Heart right ventricle (tissue), 16 donors: ENCODE measurements at regions not wholly inside any gene's neighbourhood (a gene's known extent, or its start where the extent isn't known, plus 50 kb on each side); places are given as distances from the start of the nearest gene placed in this dataset.
A peak's percentile ranks its signal among the peaks of the same experiment; 100 is the strongest.
"Not testable (repeated sequence)": the region's sequence is repeated elsewhere in the genome, so short reads cannot be mapped to it uniquely, and the experiment has no call there.

Source experiments
- ATAC-seq, 8 donors: fragments of 200-7000 bp; cut with Tn5 transposase; one replicate each; pipeline ENCODE4 v1.9.1; 2020; ENCODE audit warnings: mild to moderate bottlenecking in 8 of 8, moderate library complexity in 8 of 8, moderate number of reproducible peaks in 1 of 8
- DNase-seq, 2 donors: peaks; one replicate each; pipeline ENCODE4 v3.0.0-alpha.2; 2020
- H3K27ac ChIP-seq, 10 donors: fragments of 200-600 bp; sonication (generic) in 2 of 10; one replicate each; pipeline versions ENCODE4 v1.5.0 to v1.8.0; 2020 to 2022; ENCODE audit warnings: mild to moderate bottlenecking in 3 of 10
- H3K27me3 ChIP-seq, 7 donors: fragments of 200-600 bp; one replicate each; pipeline ENCODE4 v1.8.0; 2021 to 2022; ENCODE audit warnings: mild to moderate bottlenecking in 2 of 7
- H3K36me3 ChIP-seq, 9 donors: fragments of 200-600 bp; sonication (generic) in 1 of 9; one replicate each; pipeline versions ENCODE4 v1.5.0 to v1.8.0; 2020 to 2022; ENCODE audit warnings: mild to moderate bottlenecking in 2 of 9
- H3K4me1 ChIP-seq, 9 donors: fragments of 200-600 bp; sonication (generic) in 1 of 9; one replicate each; pipeline versions ENCODE4 v1.5.0 to v1.8.0; 2020 to 2022; ENCODE audit warnings: mild to moderate bottlenecking in 4 of 9
- H3K4me3 ChIP-seq, 10 donors: fragments of 200-600 bp; sonication (generic) in 2 of 10; one replicate each; pipeline versions ENCODE4 v1.5.0 to v1.8.0; 2020 to 2022; ENCODE audit warnings: mild to moderate bottlenecking in 7 of 10, moderate library complexity in 2 of 10
- H3K9me3 ChIP-seq, 11 donors: fragments of 200-600 bp in 10 of 11; sonication (generic) in 2 of 11; one replicate each; pipeline versions ENCODE4 v1.5.0 to v1.8.0; 2013 to 2022; ENCODE audit warnings: mild to moderate bottlenecking in 2 of 11, control low read depth in 1 of 11, moderate library complexity in 1 of 11
- WGBS, 2 donors: extraction: QIAGEN DNeasy Blood & Tissue Kit; methylation state at CpG; one replicate each; pipeline ENCODE4 v1.1.7; 2013; ENCODE audit warnings: inconsistent platforms in 1 of 2; 5-methylcytosine and 5-hydroxymethylcytosine counted together
- intact Hi-C, 10 donors: fragments of 100-400 bp; cut with DNase I; formaldehyde crosslinking; loops; one replicate each; pipeline versions ENCODE4 v1.11.1 to v1.14.2; 2022
- TF ChIP-seq, protein P1 (sequence below), 9 donors: fragments of 200-600 bp; sonication (generic) in 2 of 9; IDR thresholded peaks; one replicate each; pipeline versions ENCODE4 v1.5.0 to v1.8.0; 2021 to 2022; ENCODE audit warnings: antibody characterized with exemption in 9 of 9, mild to moderate bottlenecking in 5 of 9, moderate library complexity in 1 of 9
- donor health status: Arrhythmogenic right ventricular cardiomyopathy.
- donor health status: ischemic (EF 13 %, LVEDD 7.1; RV severe dilation, severe dysfunction).
- donor health status: healthy with polysubstance abuse.
- donor health status: DM: no; HTN: yes; CAD: no.
- donor health status: DM: no; HTN: no; CAD: no.
- donor health status: ischemic (EF 25% LVEDD 6.9; RV normal size, moderate dysfunction).
- donor health status: ischemic (EF 25% LVEDD 5.7; RV mildly dilated, moderate dysfunction).
- donor health status: healthy.
- donor health status: DM: yes; HTN: yes; CAD: no.
- donor health status: Ischemic cardiomyopathy.
- donor health status: ischemic (EF 35%, LVEDD 5.7; RV mildly dilated, moderate dysfunction).
- donor health status: nonischemic (EF 11% LVEDD 7.7; RV severe dilation, severe dysfunction).
- donor health status: DM: yes; HTN: yes; CAD: no.
- donor health status: PGD.
- donor health status: ischemic (EF 29% LVEDD 5.4; RV normal size, mild dysfunction).
- donor health status: nonischemic (EF 23%, LVEDD 6.1; RV moderate dilation, normal function).

DNA sequence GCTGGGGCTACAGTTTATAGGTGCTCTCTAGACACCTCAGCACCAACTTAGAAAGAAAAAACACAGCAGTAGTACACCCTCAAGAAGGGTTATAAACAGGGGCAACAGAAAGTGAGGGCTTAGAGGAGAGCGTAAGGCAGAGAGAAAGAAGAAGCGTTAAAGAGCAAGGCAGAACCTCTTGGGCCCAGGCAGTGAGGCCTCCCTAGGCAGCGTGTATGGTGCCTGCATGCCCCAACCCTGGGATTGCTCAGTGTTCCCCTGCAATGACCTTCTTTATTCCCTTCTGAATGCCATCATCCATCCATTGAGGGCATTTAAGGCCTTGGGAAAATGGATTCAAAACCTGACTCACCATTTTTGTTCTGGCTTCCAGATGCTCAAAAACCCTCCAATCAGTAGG, 130.0 kb upstream of the ARG1 start:
- intact Hi-C loops: no loop called here
- WGBS, 2 donors: 92 to 96% methylated on average over 3 of the region's 3 CpGs

DNA sequence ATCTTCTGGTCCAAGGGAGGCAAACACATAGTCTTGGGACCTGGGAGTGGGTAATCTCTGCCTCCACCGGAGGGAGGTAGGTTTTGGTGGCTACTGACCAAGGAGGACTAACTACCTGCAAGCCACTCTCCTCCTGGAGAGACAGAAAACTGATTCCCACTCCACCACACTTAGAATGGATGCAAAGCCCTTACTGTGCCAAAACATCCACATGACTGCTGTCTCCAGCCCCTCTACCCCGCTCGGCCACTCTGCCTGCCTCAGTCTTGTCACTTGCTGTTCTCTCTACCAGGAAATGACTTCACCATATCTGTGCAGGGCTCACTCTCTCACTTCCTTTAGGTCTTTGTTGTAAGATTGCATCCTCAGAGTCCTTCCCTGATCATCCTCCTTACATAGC, 129.5 kb upstream of the ARG1 start:
- Histone ChIP-seq H3K27me3 (no peaks in the 10 kb centered on the region), H3K27ac (peak overlapping the region in 1 of 10 donors; percentile 14), H3K4me1 (no peaks in the 10 kb centered on the region), H3K9me3 (peaks cover 0 to 12% (median 0%) of the 10 kb centered on the region in 11 donors), H3K36me3 (no peaks in the 10 kb centered on the region), H3K4me3 (peak overlapping the region in 1 of 10 donors; percentile 29)
- no peak for ATAC-seq
- DNase-seq: no peak
- intact Hi-C loops: no loop called here
- TF ChIP-seq, protein P1, sequence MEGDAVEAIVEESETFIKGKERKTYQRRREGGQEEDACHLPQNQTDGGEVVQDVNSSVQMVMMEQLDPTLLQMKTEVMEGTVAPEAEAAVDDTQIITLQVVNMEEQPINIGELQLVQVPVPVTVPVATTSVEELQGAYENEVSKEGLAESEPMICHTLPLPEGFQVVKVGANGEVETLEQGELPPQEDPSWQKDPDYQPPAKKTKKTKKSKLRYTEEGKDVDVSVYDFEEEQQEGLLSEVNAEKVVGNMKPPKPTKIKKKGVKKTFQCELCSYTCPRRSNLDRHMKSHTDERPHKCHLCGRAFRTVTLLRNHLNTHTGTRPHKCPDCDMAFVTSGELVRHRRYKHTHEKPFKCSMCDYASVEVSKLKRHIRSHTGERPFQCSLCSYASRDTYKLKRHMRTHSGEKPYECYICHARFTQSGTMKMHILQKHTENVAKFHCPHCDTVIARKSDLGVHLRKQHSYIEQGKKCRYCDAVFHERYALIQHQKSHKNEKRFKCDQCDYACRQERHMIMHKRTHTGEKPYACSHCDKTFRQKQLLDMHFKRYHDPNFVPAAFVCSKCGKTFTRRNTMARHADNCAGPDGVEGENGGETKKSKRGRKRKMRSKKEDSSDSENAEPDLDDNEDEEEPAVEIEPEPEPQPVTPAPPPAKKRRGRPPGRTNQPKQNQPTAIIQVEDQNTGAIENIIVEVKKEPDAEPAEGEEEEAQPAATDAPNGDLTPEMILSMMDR (IDR thresholded peaks at IDR 0.05): no peak
- WGBS, 2 donors: 55 to 68% methylated on average over 3 of the region's 3 CpGs

More for the DNA sequence above, 130.0 kb upstream of the ARG1 start:
- H3K27me3 ChIP-seq: no peaks in the 10 kb centered on the region
- ATAC-seq: no peak
- H3K36me3 ChIP-seq: no peaks in the 10 kb centered on the region
- H3K4me3 ChIP-seq: peak overlapping the region in 1 of 10 donors; percentile 29
- peak overlapping the region in 1 of 10 donors; percentile 14 for H3K27ac ChIP-seq
- DNase-seq: no peak
- H3K9me3 ChIP-seq: peaks cover 0 to 17% (median 0%) of the 10 kb centered on the region in 11 donors
- no peaks in the 10 kb centered on the region for H3K4me1 ChIP-seq
- TF ChIP-seq, protein P1 (IDR thresholded peaks at IDR 0.05): no peak

DNA sequence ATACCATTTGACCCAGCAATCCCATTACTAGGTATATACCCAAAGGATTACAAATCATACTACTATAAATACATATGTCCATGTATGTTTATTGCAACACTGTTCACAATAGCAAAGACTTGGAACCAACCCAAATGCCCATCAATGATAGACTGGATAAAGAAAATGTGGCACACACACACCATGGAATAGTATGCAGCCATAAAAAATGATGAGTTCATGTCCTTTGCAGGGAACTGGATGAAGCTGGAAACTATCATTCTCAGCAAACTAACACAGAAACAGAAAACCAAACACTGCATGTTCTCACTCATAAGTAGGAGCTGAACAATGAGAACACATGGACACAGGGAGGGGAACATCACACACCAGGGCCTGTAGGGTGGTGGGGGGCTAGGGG, 127.7 kb upstream of the ARG1 start:
- H3K4me1 ChIP-seq, H3K36me3 ChIP-seq, DNase-seq, ATAC-seq, H3K4me3 ChIP-seq, H3K27ac ChIP-seq, intact Hi-C loops, H3K27me3 ChIP-seq, H3K9me3 ChIP-seq: not testable (repeated sequence)

DNA sequence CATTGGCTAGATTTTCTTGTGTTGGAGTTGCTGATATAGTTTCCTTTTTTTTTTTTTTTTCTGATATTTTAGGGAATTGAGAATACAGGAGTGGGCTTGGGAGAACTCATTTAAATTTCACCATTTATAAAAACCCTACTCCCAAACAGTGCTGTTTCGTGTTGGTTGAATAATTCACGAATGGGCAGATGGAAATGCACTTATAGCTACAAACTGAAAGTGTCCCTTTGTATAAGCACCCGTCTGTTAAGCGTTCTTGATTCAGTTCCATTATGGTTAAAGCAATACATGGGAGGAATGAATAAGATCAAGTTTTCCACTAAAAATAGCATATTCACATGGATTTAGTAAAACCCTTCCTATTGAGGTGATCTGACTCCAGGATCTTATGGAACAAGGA, 122.2 kb upstream of the ARG1 start:
- DNase-seq (no peak), ATAC-seq (no peak)
- Histone ChIP-seq H3K9me3 (peaks cover 0 to 2% (median 0%) of the 10 kb centered on the region in 11 donors), H3K27me3 (no peaks in the 10 kb centered on the region), H3K4me3 (no peak overlapping the region), H3K36me3 (no peaks in the 10 kb centered on the region), H3K27ac (no peak overlapping the region), H3K4me1 (no peaks in the 10 kb centered on the region)
- TF ChIP-seq, protein P1 (IDR thresholded peaks at IDR 0.05): no peak
- WGBS, 2 donors: 83 to 87% methylated on average over 4 of the region's 4 CpGs
- intact Hi-C loops: no loop called here

DNA sequence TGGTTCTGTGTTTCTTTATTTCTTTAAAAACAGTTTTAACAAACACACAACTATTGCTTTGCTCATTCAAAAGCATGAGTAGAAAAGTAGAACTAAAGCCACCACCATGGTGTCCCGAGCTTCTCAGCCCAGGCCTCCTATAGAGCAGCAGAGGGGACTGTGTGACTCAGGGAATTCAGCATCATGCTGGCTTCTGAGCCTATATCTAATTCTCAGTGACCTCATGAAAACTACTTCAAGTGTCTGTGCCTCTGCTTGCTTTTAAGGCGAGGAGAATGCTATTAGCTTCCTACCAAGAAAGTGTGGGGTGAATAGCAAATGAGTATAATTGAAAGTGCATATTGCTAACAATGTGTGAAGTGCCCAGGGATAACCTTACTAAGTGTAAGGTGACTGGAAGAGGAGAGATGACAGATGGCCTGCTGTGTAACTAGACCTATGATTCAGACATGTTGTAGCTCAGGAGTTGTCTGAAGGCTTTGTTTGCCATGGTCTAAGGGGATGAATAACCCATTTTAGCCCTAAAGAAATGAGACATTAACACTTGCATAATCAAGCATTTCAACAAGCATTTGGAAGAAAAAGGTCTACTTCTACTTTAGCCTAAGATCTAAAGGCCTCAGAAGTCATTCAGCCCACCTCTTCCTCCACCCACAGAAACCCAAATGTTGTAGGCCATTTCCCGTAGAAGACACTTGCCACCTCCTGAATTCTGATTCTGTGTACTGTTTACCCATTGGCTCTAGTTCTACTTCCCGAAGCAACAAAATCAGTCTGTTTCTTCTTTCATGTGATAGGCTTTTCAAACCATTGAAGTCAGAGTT, 121.5 kb upstream of the ARG1 start:
- intact Hi-C loops: no loop called here
- TF ChIP-seq, protein P1 (IDR thresholded peaks at IDR 0.05): no peak
- 63 to 76% methylated on average over 4 of the region's 4 CpGs for WGBS, 2 donors

More for the DNA sequence above, 121.5 kb upstream of the ARG1 start:
- DNase-seq (no peak), ATAC-seq (no peak)
- Histone ChIP-seq H3K36me3 (no peaks in the 10 kb centered on the region), H3K27ac (no peak overlapping the region), H3K4me3 (no peak overlapping the region), H3K9me3 (peaks cover 0 to 2% (median 0%) of the 10 kb centered on the region in 11 donors), H3K27me3 (peaks cover 0 to 2% (median 0%) of the 10 kb centered on the region in 7 donors), H3K4me1 (no peaks in the 10 kb centered on the region)
